GM18519 (cell line): ENCODE measurements at regions not wholly inside any gene's neighbourhood (a gene's known extent, or its start where the extent isn't known, plus 50 kb on each side); places are given as distances from the start of the nearest gene placed in this dataset.
"Not testable (repeated sequence)": the region's sequence is repeated elsewhere in the genome, so short reads cannot be mapped to it uniquely, and the experiment has no call there.

Experiments
- ATAC-seq: cut with Tn5 transposase; IDR thresholded peaks from one replicate; pipeline ENCODE4 v1.9.1; 2021; ENCODE audit warnings: mild to moderate bottlenecking, moderate library complexity; ENCODE audit not compliant: unreplicated experiment, low FRiP score

DNA sequence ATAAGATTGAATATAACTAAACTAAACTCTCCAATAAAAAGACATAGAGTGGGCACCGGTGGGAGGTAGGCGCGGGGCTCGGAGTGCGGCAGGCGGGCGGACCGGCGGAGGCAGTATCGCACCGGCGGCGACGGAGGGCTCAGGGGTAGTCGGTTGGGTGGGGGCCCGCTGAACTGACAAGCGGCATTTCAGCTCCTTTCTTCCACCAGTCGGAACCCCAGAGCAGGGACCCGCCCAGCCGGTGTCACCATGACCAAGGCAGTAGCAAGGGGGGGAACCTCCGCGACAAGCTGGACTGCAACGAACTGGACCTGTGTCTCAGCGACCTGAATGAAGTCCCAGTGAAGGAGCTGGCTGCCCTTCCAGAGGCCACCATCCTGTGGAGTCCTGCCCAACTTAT lies 156.7 kb downstream of the HINT1 start:
- no peak for ATAC-seq

GRCh38 chr5:131005963-131006684 lies 158.9 kb downstream of the HINT1 start:
- no peak for ATAC-seq

- no peak for ATAC-seq
Measured at GRCh38 chr5:131001507-131001906, 163.5 kb downstream of the HINT1 start.

GRCh38 chr5:131000289-131000688 lies 164.8 kb downstream of the HINT1 start:
- no peak for ATAC-seq

DNA sequence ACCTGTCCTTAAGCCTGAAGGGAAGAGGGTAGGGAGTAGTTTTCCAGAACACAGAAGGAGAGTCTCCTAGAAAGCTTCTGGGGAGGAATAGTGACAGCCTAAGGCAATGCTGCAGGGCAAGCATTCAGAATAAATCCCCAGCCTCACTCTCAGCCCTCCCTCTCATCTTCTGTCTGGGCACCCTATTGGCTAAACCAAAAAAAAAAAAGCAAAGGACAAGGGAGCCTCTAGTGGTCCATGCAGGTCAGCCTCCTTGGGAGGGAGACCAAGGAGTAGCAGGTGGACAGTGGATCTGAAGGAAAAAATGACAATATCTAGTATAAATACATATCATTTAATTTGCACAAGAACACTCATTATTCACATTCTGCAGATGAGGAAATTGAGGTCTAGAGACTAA lies 168.3 kb downstream of the HINT1 start:
- ATAC-seq, result not testable (repeated sequence)

GRCh38 chr5:130995851-130996250 lies 169.2 kb downstream of the HINT1 start:
- no peak for ATAC-seq

DNA sequence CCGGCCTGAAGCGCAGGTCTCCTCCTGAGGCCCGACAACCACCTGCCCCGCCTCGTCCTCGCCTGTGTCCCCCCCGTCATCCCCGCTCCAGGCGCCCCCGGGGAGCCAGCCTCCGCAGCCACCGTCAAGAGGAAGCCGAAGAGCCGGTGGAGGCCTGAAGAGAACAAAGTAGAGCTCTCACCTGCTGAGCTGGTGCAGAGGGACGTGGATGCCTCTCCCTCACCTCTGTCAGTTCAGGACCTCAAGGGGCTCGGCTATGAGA lies 169.9 kb downstream of the HINT1 start:
- ATAC-seq, result no peak

- no peak for ATAC-seq
Measured at GRCh38 chr5:130994496-130995253, 170.4 kb downstream of the HINT1 start.

DNA sequence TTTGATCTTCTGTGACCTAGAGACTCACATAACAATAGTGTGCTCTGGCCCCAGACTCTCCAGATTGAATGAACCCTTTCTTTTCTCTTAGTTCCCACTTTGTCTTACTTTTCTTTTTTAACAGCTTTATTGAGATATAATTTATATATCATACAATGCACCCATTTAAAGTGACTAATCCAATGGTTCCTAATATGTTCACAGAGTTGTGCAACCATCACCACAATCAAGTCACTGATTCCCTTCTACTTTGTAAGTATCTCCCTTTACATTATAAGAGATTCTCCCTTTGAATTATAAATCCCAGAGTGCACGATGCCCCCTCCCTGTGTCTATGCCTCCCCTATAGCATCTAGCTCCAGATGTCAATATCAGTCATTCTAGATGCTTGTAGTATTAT lies 172.4 kb downstream of the HINT1 start:
- no peak for ATAC-seq

DNA sequence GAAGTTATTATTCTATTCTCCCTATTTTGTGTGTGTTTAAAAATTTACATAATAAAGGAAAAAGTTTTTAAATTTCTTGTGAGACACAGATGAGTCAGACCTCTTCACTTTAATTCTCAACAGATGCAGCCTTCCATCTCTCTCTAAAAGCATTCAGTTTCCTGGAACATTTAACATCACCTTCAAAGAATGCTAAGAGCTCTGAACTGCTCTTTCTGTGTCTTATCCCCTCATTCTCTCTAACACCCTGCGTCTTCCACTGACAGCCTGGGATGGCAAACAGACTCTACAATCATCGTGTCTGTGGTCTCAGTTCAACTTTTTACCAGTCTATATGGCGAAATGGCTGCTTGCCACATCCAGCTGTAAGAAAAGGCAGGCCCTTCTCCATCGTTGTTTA lies 173.0 kb downstream of the HINT1 start:
- no peak for ATAC-seq

- no peak for ATAC-seq
Measured at GRCh38 chr5:130985776-130986175, 179.3 kb downstream of the HINT1 start.

- no peak for ATAC-seq
Measured at GRCh38 chr5:130981663-130982062, 183.4 kb downstream of the HINT1 start.

DNA sequence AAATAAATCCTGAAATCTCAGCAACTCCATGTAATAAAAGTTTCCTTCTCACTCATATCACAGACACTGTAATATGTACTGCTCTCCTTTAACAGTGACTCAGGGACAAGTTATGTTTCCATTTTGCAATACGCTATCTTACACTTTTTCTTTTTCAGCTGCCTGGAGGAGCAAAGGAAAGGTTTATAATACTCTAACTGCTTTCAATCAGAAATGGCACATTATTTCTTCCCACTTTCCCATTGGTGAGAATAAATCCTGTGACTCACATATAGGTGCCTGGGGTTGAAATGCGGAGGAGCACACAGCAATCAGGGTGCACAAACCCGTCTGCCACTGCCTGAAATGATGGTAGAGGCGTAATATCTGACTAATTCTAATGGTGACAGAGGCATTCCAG lies 186.6 kb downstream of the HINT1 start:
- no peak for ATAC-seq

GRCh38 chr5:130976493-130976892 lies 188.6 kb downstream of the HINT1 start:
- no peak for ATAC-seq

DNA sequence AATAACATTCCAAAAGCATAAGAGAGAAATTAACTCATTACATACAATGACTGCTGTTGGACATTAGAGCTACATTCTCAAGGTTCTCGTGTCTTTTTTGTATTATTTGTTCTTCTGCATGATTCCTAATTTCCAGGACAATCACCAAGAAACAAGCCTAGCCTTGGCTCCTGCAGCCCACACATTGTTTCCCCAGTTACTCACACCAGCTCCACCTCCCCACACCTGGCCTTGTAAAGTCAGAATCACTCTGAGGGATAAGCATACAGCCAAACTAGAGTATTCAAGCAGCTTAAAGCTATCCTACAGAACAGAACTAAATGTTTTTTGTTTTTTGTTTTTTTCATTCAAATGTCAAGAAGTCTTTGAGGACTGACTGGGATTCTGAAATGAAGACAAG lies 189.2 kb downstream of the HINT1 start:
- ATAC-seq, result no peak

- ATAC-seq, result no peak
Measured at GRCh38 chr5:130975299-130975698, 189.8 kb downstream of the HINT1 start.

DNA sequence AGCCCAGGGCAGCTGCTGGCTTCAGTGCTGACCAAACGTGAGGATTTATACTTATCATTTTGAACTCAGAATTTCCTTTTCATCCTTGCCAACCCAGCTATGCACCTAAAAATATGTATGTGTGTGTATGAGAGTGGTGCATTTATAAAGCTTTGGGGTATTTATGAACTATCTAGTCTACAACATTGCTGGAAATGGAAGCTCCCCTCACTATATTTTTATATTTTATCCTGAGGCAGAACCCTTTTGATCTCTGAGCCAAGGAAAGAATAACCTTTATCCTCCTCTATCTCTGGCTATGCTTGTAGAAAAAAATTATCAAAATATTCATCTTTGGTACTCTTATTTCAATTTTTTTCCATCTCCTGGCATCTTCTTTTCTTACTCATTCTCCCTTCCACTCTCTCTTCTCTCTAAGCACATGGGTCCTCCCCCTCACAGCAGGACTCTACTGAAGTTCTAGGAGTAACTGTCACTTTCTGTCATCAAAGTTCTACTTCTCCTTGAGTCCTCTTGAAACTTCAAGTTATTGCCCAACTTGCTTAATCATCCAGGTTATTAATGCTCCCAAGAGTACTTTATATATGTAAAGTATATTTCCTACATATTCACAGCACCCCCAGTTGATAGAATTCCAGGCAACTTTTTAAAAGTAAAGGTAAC lies 190.9 kb downstream of the HINT1 start:
- no peak for ATAC-seq

DNA sequence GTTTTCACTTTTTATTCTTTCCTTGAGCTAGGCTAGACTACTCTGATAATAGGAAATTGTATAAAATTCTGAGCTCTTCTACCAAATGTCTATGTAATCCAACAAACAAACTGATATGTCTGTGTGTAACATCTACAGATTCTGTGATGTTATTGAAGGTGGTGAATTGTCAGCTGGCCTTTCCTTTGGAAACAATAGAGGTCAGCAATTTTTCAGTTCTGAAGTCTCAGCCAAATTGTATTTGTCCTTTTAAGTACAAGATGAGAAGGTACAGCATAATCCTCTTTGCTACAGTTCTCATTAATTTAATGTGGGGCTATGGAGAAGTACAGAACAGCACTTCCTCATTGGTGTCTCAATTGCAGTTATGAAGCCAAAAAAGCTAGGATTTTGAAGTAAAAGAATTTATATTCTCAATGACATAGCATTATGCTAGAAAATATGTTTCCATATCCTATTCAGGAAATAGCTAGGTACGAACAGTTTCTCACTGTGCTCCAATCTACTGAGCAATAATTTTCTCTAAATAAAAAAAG lies 198.0 kb downstream of the HINT1 start:
- no peak for ATAC-seq

DNA sequence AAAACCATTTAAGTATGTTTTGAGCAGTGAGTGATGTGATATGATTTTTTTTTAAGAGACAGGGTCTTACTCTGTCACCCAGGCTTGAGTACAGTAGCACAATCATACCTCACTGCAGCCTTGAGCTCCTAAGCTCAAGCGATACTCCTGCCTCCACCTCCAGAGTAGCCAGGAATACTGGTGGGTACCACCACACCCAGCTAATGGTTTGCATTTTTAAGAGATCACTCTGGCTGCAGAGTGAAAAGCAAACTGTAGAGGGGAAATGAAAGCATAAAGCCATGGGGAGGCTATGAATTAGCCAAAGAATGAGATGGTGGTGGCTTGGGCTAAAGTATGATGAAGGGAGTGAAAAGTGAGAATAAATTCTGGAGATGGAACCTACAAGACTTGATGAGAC lies 199.1 kb downstream of the HINT1 start:
- no peak for ATAC-seq

- ATAC-seq, result no peak
Measured at GRCh38 chr5:130965360-130965759, 199.7 kb downstream of the HINT1 start.
